Hepatocyte (in vitro differentiated cells): ENCODE measurements at regions not wholly inside any gene's neighbourhood (a gene's known extent, or its start where the extent isn't known, plus 50 kb on each side); places are given as distances from the start of the nearest gene placed in this dataset.

Experiments
- CTCF ChIP-seq: fragments of 200-600 bp; sonication (generic); IDR thresholded peaks from 2 replicates; pipeline ENCODE4 v1.5.1; 2016; ENCODE audit warnings: antibody characterized with exemption, mild to moderate bottlenecking; ENCODE audit not compliant: poor library complexity
- EZH2 ChIP-seq: fragments of 200-600 bp; sonication (generic); IDR thresholded peaks from 2 replicates; pipeline ENCODE4 v1.6.1; 2016; ENCODE audit warnings: antibody characterized with exemption, mild to moderate bottlenecking, borderline replicate concordance
- EZH2phosphoT487 ChIP-seq: fragments of 200-600 bp; sonication (generic); IDR thresholded peaks from one replicate; pipeline ENCODE4 v1.6.1; 2018; ENCODE audit warnings: antibody characterized with exemption, mild to moderate bottlenecking, low read depth, moderate library complexity; ENCODE audit not compliant: unreplicated experiment, severe bottlenecking

GRCh38 chr11:30113326-30113898 is 96.6 kb upstream of the KCNA4 start:
- TF ChIP-seq EZH2 (no peak), CTCF (no peak), EZH2phosphoT487 (no peak)
